Stimulated activated CD4-positive, alpha-beta T cell treated with anti-CD3 and anti-CD28 coated beads, Interleukin-1b, Interleukin-23, amount 100 ng/mL, for 48 hours (primary cell): ENCODE measurements at regions not wholly inside any gene's neighbourhood (a gene's known extent, or its start where the extent isn't known, plus 50 kb on each side); places are given as distances from the start of the nearest gene placed in this dataset.
"Not testable (repeated sequence)": the region's sequence is repeated elsewhere in the genome, so short reads cannot be mapped to it uniquely, and the experiment has no call there.

ENCODE experiments used
- DNase-seq: peaks from one replicate; pipeline ENCODE4 v3.0.0-alpha.2; 2020

- no peak for DNase-seq
These were observed 249.1 kb downstream of the DNAJB9 start for GRCh38 chr7:108818742-108819141.

GRCh38 chr7:108824840-108825580, 255.3 kb downstream of the DNAJB9 start:
- DNase-seq = no peak

GRCh38 chr7:108825581-108825909, 255.9 kb downstream of the DNAJB9 start:
- DNase-seq = no peak

- no peak for DNase-seq
These were observed 266.6 kb downstream of the DNAJB9 start for GRCh38 chr7:108836256-108836655.

- DNase-seq = no peak
These were observed 268.5 kb downstream of the DNAJB9 start for GRCh38 chr7:108838198-108838597.

GRCh38 chr7:108839076-108839475, 269.4 kb downstream of the DNAJB9 start:
- DNase-seq = no peak

GRCh38 chr7:108845951-108846350, 276.3 kb downstream of the DNAJB9 start:
- no peak for DNase-seq

GRCh38 chr7:108846471-108846870, 276.8 kb downstream of the DNAJB9 start:
- DNase-seq = no peak

- no peak for DNase-seq
These were observed 278.8 kb downstream of the DNAJB9 start for GRCh38 chr7:108848486-108848885.

- no peak for DNase-seq
These were observed 290.9 kb downstream of the DNAJB9 start for GRCh38 chr7:108860615-108861014.

GRCh38 chr7:108861071-108861470, 291.4 kb downstream of the DNAJB9 start:
- no peak for DNase-seq

GRCh38 chr7:108863227-108863848, 293.7 kb downstream of the DNAJB9 start:
- no peak for DNase-seq

GRCh38 chr7:108869070-108869469, 299.4 kb downstream of the DNAJB9 start:
- no peak for DNase-seq

GRCh38 chr7:108875139-108875538, 305.5 kb downstream of the DNAJB9 start:
- DNase-seq = peak; percentile 9

- DNase-seq = no peak
These were observed 321.2 kb downstream of the DNAJB9 start for GRCh38 chr7:108890862-108891261.

GRCh38 chr7:108908456-108908855, 338.8 kb downstream of the DNAJB9 start:
- no peak for DNase-seq

- DNase-seq = no peak
These were observed 341.3 kb downstream of the DNAJB9 start for GRCh38 chr7:108911016-108911415.

GRCh38 chr7:108920490-108920889, 350.8 kb downstream of the DNAJB9 start:
- no peak for DNase-seq

- DNase-seq = not testable (repeated sequence)
These were observed 373.4 kb downstream of the DNAJB9 start for GRCh38 chr7:108943048-108943447.

- no peak for DNase-seq
These were observed 377.9 kb downstream of the DNAJB9 start for GRCh38 chr7:108947526-108947925.

- DNase-seq = no peak
These were observed 402.3 kb downstream of the DNAJB9 start for GRCh38 chr7:108972004-108972403.

GRCh38 chr7:108973075-108973474, 403.4 kb downstream of the DNAJB9 start:
- DNase-seq = no peak

GRCh38 chr7:108974641-108975040, 405.0 kb downstream of the DNAJB9 start:
- no peak for DNase-seq

GRCh38 chr7:108985037-108985436, 415.4 kb downstream of the DNAJB9 start:
- DNase-seq = no peak

- DNase-seq = no peak
These were observed 419.6 kb downstream of the DNAJB9 start for GRCh38 chr7:108989319-108989718.
